ENCODE measurements at regions not wholly inside any gene's neighbourhood (a gene's known extent, or its start where the extent isn't known, plus 50 kb on each side); places are given as distances from the start of the nearest gene placed in this dataset.

DNA sequence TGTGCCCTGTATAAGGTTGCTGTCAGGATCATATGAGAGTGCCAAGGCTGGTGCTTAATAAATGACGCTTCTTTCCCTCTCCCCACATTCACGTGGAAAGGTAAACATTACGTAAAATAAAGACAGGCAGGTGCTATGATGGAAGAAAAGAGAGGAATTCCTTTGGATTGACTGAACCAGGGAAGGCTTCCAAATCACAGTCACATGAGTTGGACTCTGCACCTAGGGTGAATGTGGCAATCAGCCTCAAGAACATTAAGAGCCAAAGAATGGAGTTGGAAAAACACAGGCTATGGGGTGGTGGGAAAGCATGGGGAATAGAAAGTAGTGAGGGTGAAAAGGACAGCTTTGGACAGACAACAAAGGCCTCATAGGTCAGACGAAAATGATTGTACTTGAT is 473.1 kb downstream of the VRK1 start:
- H3K27ac ChIP-seq (replicated peaks): no peak overlapping the region
- TF ChIP-seq, protein P1, sequence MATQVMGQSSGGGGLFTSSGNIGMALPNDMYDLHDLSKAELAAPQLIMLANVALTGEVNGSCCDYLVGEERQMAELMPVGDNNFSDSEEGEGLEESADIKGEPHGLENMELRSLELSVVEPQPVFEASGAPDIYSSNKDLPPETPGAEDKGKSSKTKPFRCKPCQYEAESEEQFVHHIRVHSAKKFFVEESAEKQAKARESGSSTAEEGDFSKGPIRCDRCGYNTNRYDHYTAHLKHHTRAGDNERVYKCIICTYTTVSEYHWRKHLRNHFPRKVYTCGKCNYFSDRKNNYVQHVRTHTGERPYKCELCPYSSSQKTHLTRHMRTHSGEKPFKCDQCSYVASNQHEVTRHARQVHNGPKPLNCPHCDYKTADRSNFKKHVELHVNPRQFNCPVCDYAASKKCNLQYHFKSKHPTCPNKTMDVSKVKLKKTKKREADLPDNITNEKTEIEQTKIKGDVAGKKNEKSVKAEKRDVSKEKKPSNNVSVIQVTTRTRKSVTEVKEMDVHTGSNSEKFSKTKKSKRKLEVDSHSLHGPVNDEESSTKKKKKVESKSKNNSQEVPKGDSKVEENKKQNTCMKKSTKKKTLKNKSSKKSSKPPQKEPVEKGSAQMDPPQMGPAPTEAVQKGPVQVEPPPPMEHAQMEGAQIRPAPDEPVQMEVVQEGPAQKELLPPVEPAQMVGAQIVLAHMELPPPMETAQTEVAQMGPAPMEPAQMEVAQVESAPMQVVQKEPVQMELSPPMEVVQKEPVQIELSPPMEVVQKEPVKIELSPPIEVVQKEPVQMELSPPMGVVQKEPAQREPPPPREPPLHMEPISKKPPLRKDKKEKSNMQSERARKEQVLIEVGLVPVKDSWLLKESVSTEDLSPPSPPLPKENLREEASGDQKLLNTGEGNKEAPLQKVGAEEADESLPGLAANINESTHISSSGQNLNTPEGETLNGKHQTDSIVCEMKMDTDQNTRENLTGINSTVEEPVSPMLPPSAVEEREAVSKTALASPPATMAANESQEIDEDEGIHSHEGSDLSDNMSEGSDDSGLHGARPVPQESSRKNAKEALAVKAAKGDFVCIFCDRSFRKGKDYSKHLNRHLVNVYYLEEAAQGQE (IDR thresholded peaks at IDR 0.05; ENCODE audit: insufficient replicate concordance, low read depth): no peak
- TF ChIP-seq SPI1 (IDR thresholded peaks at IDR 0.05; ENCODE audit: borderline replicate concordance, low read depth) (no peak), POLR2AphosphoS5 (IDR thresholded peaks at IDR 0.05; ENCODE audit: low read depth) (no peak), GABPA (IDR thresholded peaks at IDR 0.05; ENCODE audit: low read depth) (no peak)
- TF ChIP-seq, protein P2, sequence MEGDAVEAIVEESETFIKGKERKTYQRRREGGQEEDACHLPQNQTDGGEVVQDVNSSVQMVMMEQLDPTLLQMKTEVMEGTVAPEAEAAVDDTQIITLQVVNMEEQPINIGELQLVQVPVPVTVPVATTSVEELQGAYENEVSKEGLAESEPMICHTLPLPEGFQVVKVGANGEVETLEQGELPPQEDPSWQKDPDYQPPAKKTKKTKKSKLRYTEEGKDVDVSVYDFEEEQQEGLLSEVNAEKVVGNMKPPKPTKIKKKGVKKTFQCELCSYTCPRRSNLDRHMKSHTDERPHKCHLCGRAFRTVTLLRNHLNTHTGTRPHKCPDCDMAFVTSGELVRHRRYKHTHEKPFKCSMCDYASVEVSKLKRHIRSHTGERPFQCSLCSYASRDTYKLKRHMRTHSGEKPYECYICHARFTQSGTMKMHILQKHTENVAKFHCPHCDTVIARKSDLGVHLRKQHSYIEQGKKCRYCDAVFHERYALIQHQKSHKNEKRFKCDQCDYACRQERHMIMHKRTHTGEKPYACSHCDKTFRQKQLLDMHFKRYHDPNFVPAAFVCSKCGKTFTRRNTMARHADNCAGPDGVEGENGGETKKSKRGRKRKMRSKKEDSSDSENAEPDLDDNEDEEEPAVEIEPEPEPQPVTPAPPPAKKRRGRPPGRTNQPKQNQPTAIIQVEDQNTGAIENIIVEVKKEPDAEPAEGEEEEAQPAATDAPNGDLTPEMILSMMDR (IDR thresholded peaks at IDR 0.05; ENCODE audit: insufficient read depth, low read length): no peak
- no peak for DNase-seq (ENCODE audit: low read depth in 1 of 2, low spot score in 1 of 2)
- peaks cover 2% of the 10 kb centered on the region for H3K27me3 ChIP-seq (ENCODE audit: insufficient read depth, poor library complexity, severe bottlenecking)
- H3K4me3 ChIP-seq (replicated peaks; ENCODE audit: insufficient read depth, low read length): no peak overlapping the region

DNA sequence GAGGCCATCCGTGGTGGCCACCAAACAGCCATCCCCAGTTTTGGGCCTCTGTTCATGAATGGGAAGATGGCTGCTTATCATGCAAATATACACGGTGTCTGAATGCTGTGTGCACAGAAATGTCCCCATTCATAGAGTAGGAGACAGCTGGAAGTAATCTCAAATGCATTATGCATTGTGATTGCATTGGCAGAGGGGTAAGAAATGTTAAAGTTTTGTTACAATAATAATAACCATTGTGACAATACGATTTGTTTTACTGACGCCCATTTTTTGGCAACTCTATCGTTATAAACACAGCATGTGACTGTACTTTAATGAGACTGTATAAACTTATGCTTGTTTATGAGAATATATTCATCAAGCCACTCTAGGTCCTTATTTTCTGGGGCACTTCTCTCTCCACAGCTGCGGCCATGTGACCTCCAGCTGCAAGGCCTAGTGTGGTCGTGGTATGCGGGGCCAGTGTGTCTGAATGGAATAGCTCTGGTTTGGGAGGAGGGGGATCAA is 474.3 kb downstream of the VRK1 start:
- TF ChIP-seq, protein P1 (IDR thresholded peaks at IDR 0.05; ENCODE audit: insufficient replicate concordance, low read depth): no peak
- TF ChIP-seq, protein P2 (IDR thresholded peaks at IDR 0.05; ENCODE audit: insufficient read depth, low read length): no peak
- TF ChIP-seq POLR2AphosphoS5 (IDR thresholded peaks at IDR 0.05; ENCODE audit: low read depth) (no peak), GABPA (IDR thresholded peaks at IDR 0.05; ENCODE audit: low read depth) (no peak), SPI1 (IDR thresholded peaks at IDR 0.05; ENCODE audit: borderline replicate concordance, low read depth) (no peak)
- H3K27ac ChIP-seq (replicated peaks): no peak overlapping the region
- H3K27me3 ChIP-seq (ENCODE audit: insufficient read depth, poor library complexity, severe bottlenecking): peaks cover 2% of the 10 kb centered on the region
- no peak overlapping the region for H3K4me3 ChIP-seq (replicated peaks; ENCODE audit: insufficient read depth, low read length)
- no peak for DNase-seq (ENCODE audit: low read depth in 1 of 2, low spot score in 1 of 2)

DNA sequence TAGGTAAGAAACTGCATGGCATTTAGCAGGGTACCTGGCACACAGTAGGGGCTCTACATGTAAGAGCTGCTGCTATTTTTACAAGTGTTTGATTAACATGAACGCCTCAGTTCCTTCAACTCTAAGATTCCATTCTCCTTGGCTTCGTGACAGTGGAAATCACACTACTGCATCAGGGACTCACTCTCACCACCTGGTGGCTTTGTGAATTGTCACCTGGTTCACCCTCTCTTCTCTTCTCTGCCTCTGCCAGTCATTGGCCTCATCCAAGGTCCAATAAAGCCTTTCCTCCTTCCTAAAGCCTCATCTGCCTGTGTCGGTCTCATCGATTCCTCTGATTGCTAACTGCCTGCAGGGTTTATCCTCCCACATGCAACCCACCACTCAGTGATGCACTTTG is 476.4 kb downstream of the VRK1 start:
- Histone ChIP-seq H3K27me3 (ENCODE audit: insufficient read depth, poor library complexity, severe bottlenecking) (peaks cover 4% of the 10 kb centered on the region), H3K4me3 (replicated peaks; ENCODE audit: insufficient read depth, low read length) (no peak overlapping the region), H3K27ac (replicated peaks) (no peak overlapping the region)
- no peak for DNase-seq (ENCODE audit: low read depth in 1 of 2, low spot score in 1 of 2)
- TF ChIP-seq GABPA (IDR thresholded peaks at IDR 0.05; ENCODE audit: low read depth) (no peak), SPI1 (IDR thresholded peaks at IDR 0.05; ENCODE audit: borderline replicate concordance, low read depth) (no peak), POLR2AphosphoS5 (IDR thresholded peaks at IDR 0.05; ENCODE audit: low read depth) (no peak)
- TF ChIP-seq, protein P2 (IDR thresholded peaks at IDR 0.05; ENCODE audit: insufficient read depth, low read length): no peak
- TF ChIP-seq, protein P1 (IDR thresholded peaks at IDR 0.05; ENCODE audit: insufficient replicate concordance, low read depth): no peak
